Activated T-cell treated with anti-CD3 and anti-CD28 coated beads, Interleukin-2, amount 50 U/mL, for 4 hours (primary cell): ENCODE measurements at regions not wholly inside any gene's neighbourhood (a gene's known extent, or its start where the extent isn't known, plus 50 kb on each side); places are given as distances from the start of the nearest gene placed in this dataset.
"Not testable (repeated sequence)": the region's sequence is repeated elsewhere in the genome, so short reads cannot be mapped to it uniquely, and the experiment has no call there.

ENCODE experiments used
- ATAC-seq, 2 donors: fragments of 200-7000 bp; cut with Tn5 transposase; one replicate each; pipeline ENCODE4 v1.10.0; 2021
- DNase-seq: peaks from one replicate; pipeline ENCODE4 v3.0.0-alpha.2; 2020
- H3K27me3 Mint-ChIP-seq: one replicate; pipeline ENCODE4 v1.8.0; 2021; ENCODE audit warnings: low read depth, mixed read lengths
- H3K36me3 Mint-ChIP-seq: one replicate; pipeline ENCODE4 v1.8.0; 2022; ENCODE audit warnings: mixed read lengths; ENCODE audit not compliant: insufficient read depth
- H3K4me1 Mint-ChIP-seq: one replicate; pipeline ENCODE4 v1.8.0; 2021; ENCODE audit warnings: low read depth, mixed read lengths
- H3K4me3 Mint-ChIP-seq: one replicate; pipeline ENCODE4 v1.8.0; 2021; ENCODE audit warnings: mild to moderate bottlenecking, moderate library complexity, mixed read lengths
- H3K9me3 Mint-ChIP-seq: one replicate; pipeline ENCODE4 v1.8.0; 2021; ENCODE audit warnings: mixed read lengths

DNA sequence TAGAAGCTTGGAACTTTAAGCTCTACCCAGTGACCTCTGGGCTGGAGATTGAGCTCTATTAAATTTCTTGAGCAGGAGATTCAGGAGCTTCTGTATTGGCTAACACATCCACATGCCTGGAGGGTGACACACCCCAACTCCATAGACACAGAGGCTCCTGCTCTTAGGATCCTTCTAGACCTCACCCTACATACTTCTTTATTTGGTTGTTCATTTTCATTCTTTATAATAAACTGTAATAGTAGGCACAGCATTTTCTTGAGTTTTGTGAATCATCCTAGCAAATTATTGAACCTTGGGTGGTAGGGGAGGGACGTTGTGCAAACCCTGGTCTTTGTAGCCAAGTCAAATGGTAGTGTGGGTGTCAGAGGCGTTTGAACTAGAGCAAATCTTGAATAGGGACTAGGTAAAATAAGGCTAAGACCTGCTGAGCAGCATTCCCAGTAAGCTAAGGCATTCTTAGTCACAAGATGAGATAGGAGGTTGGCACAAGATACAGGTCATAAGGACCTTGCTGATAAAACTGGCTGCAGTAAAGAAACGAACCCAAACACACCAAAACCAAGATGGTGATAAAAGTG, 323.8 kb upstream of the GALNT5 start:
- Mint-ChIP-seq H3K4me1 (no peaks in the 10 kb centered on the region), H3K27me3 (no peaks in the 10 kb centered on the region), H3K36me3 (no peaks in the 10 kb centered on the region), H3K4me3 (no peak overlapping the region), H3K9me3 (no peaks in the 10 kb centered on the region)
- ATAC-seq (no peak), DNase-seq (no peak)

DNA sequence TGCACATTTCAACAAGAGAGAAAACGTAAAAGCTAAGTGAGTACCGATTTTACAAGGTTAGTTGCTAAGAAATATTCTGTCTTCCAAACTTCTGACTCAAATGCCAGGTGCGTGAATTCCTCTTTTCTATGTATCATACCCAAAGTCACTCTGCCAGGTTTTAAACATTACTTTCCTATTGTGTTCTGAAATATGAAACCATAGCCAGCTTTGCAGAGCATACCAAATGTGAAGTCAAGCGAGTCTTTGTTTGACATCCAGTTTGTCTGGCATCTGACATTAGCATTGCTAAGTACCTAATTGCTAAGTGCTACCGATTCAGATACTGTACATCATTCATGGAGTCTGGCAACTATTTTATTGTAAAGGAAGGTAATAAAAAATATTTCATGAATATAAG, 321.9 kb upstream of the GALNT5 start:
- Mint-ChIP-seq H3K36me3 (no peaks in the 10 kb centered on the region), H3K4me3 (no peak overlapping the region), H3K27me3 (no peaks in the 10 kb centered on the region), H3K9me3 (no peaks in the 10 kb centered on the region), H3K4me1 (no peaks in the 10 kb centered on the region)
- DNase-seq (no peak), ATAC-seq (no peak)

DNA sequence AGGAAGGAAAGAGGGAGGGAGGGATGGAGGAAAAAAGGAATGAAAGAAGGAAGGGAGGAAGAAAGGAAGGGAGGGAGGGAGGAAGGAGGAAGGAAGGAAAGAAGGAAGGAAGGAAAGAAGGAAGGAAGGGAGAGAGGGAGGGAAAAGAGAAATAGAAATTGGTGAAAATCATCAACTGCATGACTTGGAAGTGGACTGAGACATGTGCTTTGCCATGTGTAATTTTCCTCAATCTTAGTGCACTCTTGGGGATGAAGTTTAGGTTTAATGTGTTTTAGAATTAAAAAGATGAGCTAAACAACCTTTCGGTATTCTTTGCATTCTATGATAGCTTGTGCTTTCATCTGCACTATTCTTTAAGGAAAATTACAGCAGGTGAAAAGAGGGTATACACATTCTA, 320.1 kb upstream of the GALNT5 start:
- H3K27me3 Mint-ChIP-seq = no peaks in the 10 kb centered on the region
- H3K9me3 Mint-ChIP-seq = no peaks in the 10 kb centered on the region
- DNase-seq (no peak), ATAC-seq (no peak)
- no peaks in the 10 kb centered on the region for H3K4me1 Mint-ChIP-seq
- no peaks in the 10 kb centered on the region for H3K36me3 Mint-ChIP-seq
- no peak overlapping the region for H3K4me3 Mint-ChIP-seq

DNA sequence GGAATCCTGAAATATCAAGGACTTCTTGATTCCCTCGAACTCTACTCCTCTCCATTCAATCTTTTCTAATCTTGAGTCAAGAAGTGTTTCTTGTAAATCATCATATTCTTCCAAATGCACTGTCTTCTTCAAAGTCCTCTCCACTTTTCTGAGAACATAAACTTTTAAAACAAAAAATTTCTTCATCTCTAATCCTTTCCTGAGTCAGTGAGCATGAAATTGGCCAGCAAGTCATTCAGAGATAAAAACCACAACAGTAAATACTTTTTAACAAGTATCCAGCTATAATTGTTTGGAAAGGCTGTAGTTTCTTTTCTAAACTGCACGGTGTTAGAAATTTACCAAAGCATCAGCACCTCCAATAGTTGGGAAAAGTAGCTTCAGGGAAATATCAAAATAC, 312.6 kb upstream of the GALNT5 start:
- Mint-ChIP-seq H3K9me3 (peaks cover 1% of the 10 kb centered on the region), H3K27me3 (no peaks in the 10 kb centered on the region), H3K36me3 (no peaks in the 10 kb centered on the region), H3K4me3 (no peak overlapping the region), H3K4me1 (no peaks in the 10 kb centered on the region)
- ATAC-seq (no peak), DNase-seq (no peak)

DNA sequence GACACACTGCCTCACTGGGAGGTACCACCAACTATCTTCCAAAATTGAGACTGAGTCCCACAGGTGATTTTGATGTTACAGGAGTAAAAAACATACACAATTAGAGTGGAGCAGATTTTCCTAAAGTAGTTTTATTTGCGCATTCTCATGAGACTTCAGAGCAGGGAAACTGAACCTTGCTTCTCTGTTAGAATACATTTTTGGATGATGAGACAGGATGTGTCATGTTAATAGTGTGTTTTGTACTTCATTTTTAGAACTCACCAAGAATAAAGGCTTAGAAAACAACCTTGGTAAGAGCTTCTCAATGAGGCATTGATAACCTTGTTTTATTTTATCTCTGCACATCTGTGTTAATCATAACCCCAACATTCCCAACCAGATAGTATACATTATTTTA, 310.2 kb upstream of the GALNT5 start:
- H3K36me3 Mint-ChIP-seq = no peaks in the 10 kb centered on the region
- no peaks in the 10 kb centered on the region for H3K27me3 Mint-ChIP-seq
- H3K9me3 Mint-ChIP-seq = peaks cover 17% of the 10 kb centered on the region
- no peak for DNase-seq
- no peak overlapping the region for H3K4me3 Mint-ChIP-seq
- ATAC-seq = no peak
- no peaks in the 10 kb centered on the region for H3K4me1 Mint-ChIP-seq

DNA sequence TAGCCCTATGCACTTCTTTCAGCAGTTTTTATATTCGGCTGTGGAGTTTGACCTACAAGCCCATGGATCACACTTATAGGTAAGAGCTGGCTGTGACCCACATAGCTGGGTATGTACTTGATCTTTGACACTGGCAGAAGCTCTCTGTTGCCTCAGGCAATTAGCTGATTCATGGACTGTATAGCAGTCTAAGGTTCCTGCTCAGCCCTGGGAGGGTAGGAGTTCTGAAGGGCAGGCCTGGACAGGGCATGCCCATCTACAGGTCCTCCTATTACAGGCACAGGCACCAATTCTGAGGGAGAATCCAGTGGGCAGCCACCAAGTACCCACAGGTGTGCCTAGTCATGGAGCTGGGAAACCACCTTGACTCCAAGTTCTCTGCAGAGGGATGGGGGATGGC, 301.8 kb upstream of the GALNT5 start:
- Mint-ChIP-seq H3K27me3 (no peaks in the 10 kb centered on the region), H3K9me3 (peaks cover 14% of the 10 kb centered on the region), H3K4me3 (no peak overlapping the region), H3K4me1 (no peaks in the 10 kb centered on the region), H3K36me3 (no peaks in the 10 kb centered on the region)
- DNase-seq (no peak), ATAC-seq (no peak)

DNA sequence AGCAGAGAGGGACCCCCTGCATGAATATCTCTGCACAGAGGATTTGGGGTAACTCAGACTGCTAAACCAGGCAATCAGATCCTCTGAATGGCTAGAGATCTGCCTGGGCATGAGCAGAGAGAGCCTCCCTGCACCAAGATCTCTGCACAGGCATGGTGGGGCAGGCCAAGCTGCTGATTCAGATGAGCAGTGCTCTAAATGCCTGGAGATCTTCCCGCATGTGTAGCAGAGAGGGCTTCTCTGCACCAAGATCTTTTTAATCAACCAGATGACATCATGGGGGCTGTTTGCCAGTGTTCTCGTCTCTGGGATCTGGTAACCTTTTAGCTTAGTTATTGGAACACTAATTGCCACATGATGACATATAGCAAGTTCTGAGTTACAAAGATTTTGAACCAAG, 301.3 kb upstream of the GALNT5 start:
- ATAC-seq = no peak
- Mint-ChIP-seq H3K9me3 (peaks cover 12% of the 10 kb centered on the region), H3K4me1 (no peaks in the 10 kb centered on the region), H3K27me3 (no peaks in the 10 kb centered on the region), H3K36me3 (no peaks in the 10 kb centered on the region), H3K4me3 (no peak overlapping the region)
- no peak for DNase-seq

DNA sequence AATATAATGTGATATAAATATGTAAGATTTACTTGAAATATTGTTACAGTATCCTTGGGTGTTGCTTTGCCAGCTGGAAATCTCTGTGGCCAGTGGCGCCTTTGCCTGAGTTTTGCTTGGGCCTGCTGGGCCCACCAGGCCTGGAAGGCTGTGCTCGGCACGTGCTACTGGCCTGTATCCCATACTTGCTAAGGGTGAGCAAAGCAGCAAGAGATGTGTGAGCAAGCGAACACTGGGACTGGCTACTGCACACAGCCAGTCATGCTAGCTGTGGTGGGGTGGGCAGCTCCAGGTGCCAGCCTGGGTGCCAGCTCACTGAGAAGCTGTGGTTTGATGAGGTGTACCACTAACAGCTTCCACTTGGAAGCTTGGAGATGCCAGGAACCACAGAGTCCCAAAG, 299.1 kb upstream of the GALNT5 start:
- H3K27me3 Mint-ChIP-seq = no peaks in the 10 kb centered on the region
- H3K4me3 Mint-ChIP-seq = no peak overlapping the region
- H3K4me1 Mint-ChIP-seq = no peaks in the 10 kb centered on the region
- H3K36me3 Mint-ChIP-seq = no peaks in the 10 kb centered on the region
- peaks cover 1% of the 10 kb centered on the region for H3K9me3 Mint-ChIP-seq
- DNase-seq (no peak), ATAC-seq (no peak)

DNA sequence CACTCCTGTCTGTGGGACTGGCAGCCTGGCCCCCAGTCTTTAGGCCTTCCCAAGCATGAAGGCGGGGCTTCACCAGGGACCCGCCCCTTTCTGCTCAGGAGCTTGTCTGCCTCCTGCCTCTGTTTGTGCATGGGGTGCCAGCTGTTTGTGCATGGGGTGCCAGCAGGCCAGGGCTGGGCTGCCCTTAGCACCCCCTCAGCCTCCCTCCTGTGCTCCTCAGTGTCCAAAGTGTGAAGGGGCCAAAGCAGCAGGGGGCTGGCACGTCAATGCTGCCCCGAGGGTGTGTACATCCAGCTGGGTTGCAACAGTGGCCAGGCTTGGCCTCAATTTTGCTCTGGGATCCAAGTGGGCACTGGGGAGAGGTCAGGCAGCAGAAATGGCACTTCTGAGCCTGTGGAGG, 298.0 kb upstream of the GALNT5 start:
- H3K27me3 Mint-ChIP-seq = no peaks in the 10 kb centered on the region
- H3K4me3 Mint-ChIP-seq = no peak overlapping the region
- no peaks in the 10 kb centered on the region for H3K9me3 Mint-ChIP-seq
- H3K4me1 Mint-ChIP-seq = no peaks in the 10 kb centered on the region
- ATAC-seq (no peak), DNase-seq (no peak)
- no peaks in the 10 kb centered on the region for H3K36me3 Mint-ChIP-seq

DNA sequence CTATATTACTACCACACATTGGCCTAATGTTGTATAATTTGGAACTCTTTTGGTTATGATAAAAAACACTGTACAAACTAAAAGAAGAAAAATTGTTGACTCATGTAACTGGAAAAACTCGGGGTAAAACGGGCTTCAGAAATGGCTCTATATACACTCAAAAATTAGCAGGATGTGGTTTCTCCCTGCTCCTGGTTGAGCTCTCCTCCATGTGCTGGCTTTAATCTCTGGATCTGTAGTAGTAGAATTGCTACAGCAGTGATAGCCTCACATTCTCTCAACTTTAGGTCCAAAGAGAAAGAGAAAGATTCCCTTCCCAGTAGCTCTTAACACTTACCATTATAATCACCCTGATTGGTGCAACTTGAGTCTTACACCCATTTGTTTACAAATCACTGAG, 274.9 kb upstream of the GALNT5 start:
- peaks cover 3% of the 10 kb centered on the region for H3K27me3 Mint-ChIP-seq
- H3K9me3 Mint-ChIP-seq = no peaks in the 10 kb centered on the region
- DNase-seq = no peak
- H3K4me3 Mint-ChIP-seq = no peak overlapping the region
- H3K4me1 Mint-ChIP-seq = no peaks in the 10 kb centered on the region
- no peaks in the 10 kb centered on the region for H3K36me3 Mint-ChIP-seq
- no peak for ATAC-seq

DNA sequence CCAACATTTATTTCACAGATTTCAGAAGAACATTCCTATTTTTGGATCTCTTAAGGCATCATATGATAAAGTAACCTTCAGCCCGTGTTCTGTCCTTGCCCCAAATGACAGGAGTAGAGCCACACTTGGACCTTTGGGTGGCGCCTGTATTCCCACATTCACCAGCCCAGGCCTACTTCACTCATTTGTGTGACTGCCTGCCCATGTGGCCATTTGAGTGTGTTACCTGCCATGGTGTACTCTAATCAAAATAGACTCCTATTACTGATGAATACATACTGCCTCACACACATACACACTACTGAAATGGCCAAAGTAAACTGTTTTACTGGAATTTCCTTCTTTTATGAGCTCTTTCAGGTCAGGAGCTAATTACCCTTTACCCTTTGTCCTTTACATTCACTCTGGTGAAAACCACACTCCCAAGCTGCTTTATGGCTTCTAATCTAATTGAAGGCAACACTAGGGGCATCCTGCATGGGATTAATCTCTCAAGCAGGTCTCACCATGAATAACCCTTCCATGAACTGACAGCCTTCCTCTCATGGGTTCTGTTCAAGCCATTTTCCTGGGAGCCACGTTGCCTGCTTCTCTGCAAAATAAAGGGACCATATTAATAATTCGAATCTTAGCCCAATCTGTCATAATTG, 271.0 kb upstream of the GALNT5 start:
- Mint-ChIP-seq H3K9me3 (no peaks in the 10 kb centered on the region), H3K4me3 (no peak overlapping the region), H3K27me3 (peaks cover 3% of the 10 kb centered on the region), H3K36me3 (no peaks in the 10 kb centered on the region), H3K4me1 (no peaks in the 10 kb centered on the region)
- DNase-seq = no peak
- ATAC-seq = no peak

DNA sequence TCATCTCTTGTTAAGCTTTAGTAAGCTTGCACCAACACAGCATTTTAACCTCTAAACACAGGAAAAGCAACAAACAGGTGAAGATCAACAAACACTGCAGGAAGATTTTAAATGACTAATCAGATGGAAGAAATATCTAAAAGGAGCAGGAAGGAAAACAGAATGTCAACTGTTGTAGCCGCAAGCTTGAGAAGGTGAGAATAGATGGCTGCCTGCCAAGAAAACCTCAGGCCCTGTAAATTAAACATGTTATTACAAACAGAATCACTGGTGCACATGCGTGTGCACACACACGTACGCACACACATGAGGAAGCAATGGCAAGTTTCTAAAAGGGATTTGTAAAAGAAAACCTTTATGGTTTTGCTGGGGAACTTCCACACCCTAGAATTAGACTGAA, 257.8 kb upstream of the GALNT5 start:
- Mint-ChIP-seq H3K4me3 (no peak overlapping the region), H3K36me3 (no peaks in the 10 kb centered on the region), H3K27me3 (no peaks in the 10 kb centered on the region), H3K9me3 (peaks cover 4% of the 10 kb centered on the region), H3K4me1 (no peaks in the 10 kb centered on the region)
- ATAC-seq (no peak), DNase-seq (no peak)

DNA sequence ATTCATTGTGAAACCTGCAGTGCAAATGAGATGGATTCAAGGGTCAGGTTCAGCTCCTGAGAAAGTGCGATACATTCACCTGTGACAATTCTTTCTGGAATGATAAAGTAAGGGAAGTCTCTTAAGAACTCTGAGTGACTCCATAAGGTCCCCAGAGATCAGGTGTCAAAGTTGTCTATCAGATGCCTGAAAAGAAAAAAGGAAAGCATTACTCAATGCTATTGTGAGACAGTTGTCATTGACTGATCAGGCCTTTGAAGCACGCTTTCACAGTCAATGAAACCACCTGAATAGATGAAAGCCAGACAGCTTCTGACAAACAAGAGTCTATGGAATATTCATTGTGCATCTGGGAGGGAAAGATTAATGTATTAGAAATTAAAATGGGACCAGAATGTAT, 252.7 kb upstream of the GALNT5 start:
- H3K4me1 Mint-ChIP-seq = no peaks in the 10 kb centered on the region
- peaks cover 3% of the 10 kb centered on the region for H3K9me3 Mint-ChIP-seq
- ATAC-seq (no peak), DNase-seq (no peak)
- H3K27me3 Mint-ChIP-seq = no peaks in the 10 kb centered on the region
- no peaks in the 10 kb centered on the region for H3K36me3 Mint-ChIP-seq
- H3K4me3 Mint-ChIP-seq = no peak overlapping the region

DNA sequence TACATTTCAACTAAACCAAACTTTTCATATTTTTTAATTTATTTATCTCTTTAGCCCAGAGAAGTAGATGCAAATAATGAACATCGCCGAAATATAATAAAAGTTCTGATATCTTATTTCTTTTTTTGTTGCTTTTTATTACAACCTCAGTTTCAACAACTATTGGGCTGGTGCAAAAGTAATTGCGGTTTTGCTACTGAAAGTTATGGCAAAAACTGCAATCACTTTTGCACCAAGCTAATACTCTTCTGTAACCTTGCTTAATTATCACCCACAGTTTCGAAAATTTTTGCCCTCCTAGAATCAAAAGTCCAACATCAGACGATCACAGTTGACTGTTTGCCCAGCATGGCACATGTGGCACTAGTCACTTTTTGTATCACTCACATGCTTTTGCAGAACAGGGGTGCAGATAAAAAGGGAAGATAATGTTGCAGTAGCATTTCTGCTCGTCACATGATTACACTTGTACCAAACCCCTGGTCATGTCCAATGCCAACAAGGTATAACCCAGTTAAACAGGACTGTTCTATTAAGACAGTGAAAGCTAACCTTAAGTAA, 242.4 kb upstream of the GALNT5 start:
- no peak for DNase-seq
- ATAC-seq = no peak
- H3K4me1 Mint-ChIP-seq = no peaks in the 10 kb centered on the region
- no peaks in the 10 kb centered on the region for H3K27me3 Mint-ChIP-seq
- H3K36me3 Mint-ChIP-seq = no peaks in the 10 kb centered on the region
- H3K9me3 Mint-ChIP-seq = no peaks in the 10 kb centered on the region
- H3K4me3 Mint-ChIP-seq = no peak overlapping the region

DNA sequence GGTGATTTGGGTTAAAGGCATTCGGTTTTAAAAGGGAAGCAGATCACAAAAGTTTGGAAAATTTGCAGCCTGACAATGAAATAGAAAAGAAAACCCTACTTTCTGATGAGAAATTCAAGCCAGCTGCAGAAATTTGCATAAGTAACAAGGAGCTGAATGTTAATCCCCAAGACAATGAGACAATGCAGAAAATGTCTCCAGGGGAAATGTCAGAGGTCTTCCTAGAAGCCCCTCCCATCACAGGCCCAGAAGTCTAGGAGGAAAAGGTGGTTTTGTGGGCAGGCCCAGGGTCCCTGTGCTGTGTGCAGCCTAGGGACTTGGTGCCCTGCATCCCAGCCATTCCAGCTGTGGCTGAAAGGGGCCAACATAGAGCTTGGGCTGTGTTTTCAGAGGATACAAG, 234.2 kb upstream of the GALNT5 start:
- not testable (repeated sequence) for DNase-seq, ATAC-seq, H3K36me3 Mint-ChIP-seq, H3K9me3 Mint-ChIP-seq, H3K4me1 Mint-ChIP-seq, H3K4me3 Mint-ChIP-seq, H3K27me3 Mint-ChIP-seq
